ENCODE measurements at regions not wholly inside any gene's neighbourhood (a gene's known extent, or its start where the extent isn't known, plus 50 kb on each side); places are given as distances from the start of the nearest gene placed in this dataset.

DNA sequence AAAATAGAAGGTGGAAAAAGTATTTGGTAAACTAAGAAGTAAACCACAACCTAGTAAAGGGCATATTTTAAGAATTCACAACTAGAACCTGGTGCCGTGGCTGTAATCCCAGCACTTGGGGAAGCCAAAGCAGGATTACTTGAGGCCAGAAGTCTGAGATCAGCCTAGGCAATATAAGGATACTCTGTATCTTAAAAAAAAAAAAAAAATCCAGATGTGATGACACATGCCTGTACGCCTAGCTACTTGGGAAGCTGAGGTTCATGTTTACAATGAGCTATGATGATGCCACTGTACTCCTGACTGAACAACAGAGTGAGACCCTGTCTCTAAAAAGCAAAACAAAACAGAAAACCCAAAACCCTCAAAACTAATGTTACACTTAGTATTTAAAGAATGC, 156.5 kb upstream of the XIST start:
- TF ChIP-seq, protein P1, sequence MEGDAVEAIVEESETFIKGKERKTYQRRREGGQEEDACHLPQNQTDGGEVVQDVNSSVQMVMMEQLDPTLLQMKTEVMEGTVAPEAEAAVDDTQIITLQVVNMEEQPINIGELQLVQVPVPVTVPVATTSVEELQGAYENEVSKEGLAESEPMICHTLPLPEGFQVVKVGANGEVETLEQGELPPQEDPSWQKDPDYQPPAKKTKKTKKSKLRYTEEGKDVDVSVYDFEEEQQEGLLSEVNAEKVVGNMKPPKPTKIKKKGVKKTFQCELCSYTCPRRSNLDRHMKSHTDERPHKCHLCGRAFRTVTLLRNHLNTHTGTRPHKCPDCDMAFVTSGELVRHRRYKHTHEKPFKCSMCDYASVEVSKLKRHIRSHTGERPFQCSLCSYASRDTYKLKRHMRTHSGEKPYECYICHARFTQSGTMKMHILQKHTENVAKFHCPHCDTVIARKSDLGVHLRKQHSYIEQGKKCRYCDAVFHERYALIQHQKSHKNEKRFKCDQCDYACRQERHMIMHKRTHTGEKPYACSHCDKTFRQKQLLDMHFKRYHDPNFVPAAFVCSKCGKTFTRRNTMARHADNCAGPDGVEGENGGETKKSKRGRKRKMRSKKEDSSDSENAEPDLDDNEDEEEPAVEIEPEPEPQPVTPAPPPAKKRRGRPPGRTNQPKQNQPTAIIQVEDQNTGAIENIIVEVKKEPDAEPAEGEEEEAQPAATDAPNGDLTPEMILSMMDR (IDR thresholded peaks at IDR 0.05; ENCODE audit: insufficient read depth, low read length) = no peak
- TF ChIP-seq POLR2AphosphoS5 (IDR thresholded peaks at IDR 0.05; ENCODE audit: low read depth) (no peak), SPI1 (IDR thresholded peaks at IDR 0.05; ENCODE audit: borderline replicate concordance, low read depth) (no peak)
